ENCODE measurements at regions not wholly inside any gene's neighbourhood (a gene's known extent, or its start where the extent isn't known, plus 50 kb on each side); places are given as distances from the start of the nearest gene placed in this dataset.
"Not testable (repeated sequence)": the region's sequence is repeated elsewhere in the genome, so short reads cannot be mapped to it uniquely, and the experiment has no call there.

- no peak for DNase-seq
These were observed 101.2 kb downstream of the HMHB1 start for GRCh38 chr5:143913008-143913752.

- DNase-seq = no peak
These were observed 102.8 kb downstream of the HMHB1 start for GRCh38 chr5:143914756-143915155.

- DNase-seq = no peak
These were observed 104.5 kb downstream of the HMHB1 start for GRCh38 chr5:143916451-143916850.

- DNase-seq = no peak
These were observed 107.0 kb downstream of the HMHB1 start for GRCh38 chr5:143918961-143919360.

GRCh38 chr5:143920772-143921171, 108.8 kb downstream of the HMHB1 start:
- no peak for DNase-seq

- DNase-seq = no peak
These were observed 109.8 kb downstream of the HMHB1 start for GRCh38 chr5:143921525-143922311.

GRCh38 chr5:143922718-143923117, 110.8 kb downstream of the HMHB1 start:
- DNase-seq = no peak

GRCh38 chr5:143923634-143924266, 111.8 kb downstream of the HMHB1 start:
- no peak for DNase-seq

- no peak for DNase-seq
These were observed 112.5 kb downstream of the HMHB1 start for GRCh38 chr5:143924311-143924978.

GRCh38 chr5:143924979-143925325, 113.0 kb downstream of the HMHB1 start:
- not testable (repeated sequence) for DNase-seq

GRCh38 chr5:143929486-143929885, 117.5 kb downstream of the HMHB1 start:
- no peak for DNase-seq

- no peak for DNase-seq
These were observed 118.6 kb downstream of the HMHB1 start for GRCh38 chr5:143930561-143930960.

- no peak for DNase-seq
These were observed 119.5 kb downstream of the HMHB1 start for GRCh38 chr5:143931476-143931875.

GRCh38 chr5:143931986-143932385, 120.0 kb downstream of the HMHB1 start:
- DNase-seq = no peak

GRCh38 chr5:143932584-143932983, 120.6 kb downstream of the HMHB1 start:
- no peak for DNase-seq

GRCh38 chr5:143933451-143933850, 121.5 kb downstream of the HMHB1 start:
- no peak for DNase-seq

- no peak for DNase-seq
These were observed 122.9 kb downstream of the HMHB1 start for GRCh38 chr5:143934821-143935220.

- DNase-seq = no peak
These were observed 126.3 kb downstream of the HMHB1 start for GRCh38 chr5:143938230-143938629.

GRCh38 chr5:143946837-143947236, 134.9 kb downstream of the HMHB1 start:
- DNase-seq = no peak

- DNase-seq = no peak
These were observed 135.4 kb downstream of the HMHB1 start for GRCh38 chr5:143947313-143947712.

GRCh38 chr5:143952809-143953208, 140.8 kb downstream of the HMHB1 start:
- no peak for DNase-seq

- no peak for DNase-seq
These were observed 141.9 kb downstream of the HMHB1 start for GRCh38 chr5:143953851-143954250.

- DNase-seq = no peak
These were observed 143.2 kb downstream of the HMHB1 start for GRCh38 chr5:143955141-143955540.

Data from NCI-H510A treated with DMSO at 0.1 percent for 48 hours (cell line).